Neural cell (in vitro differentiated cells): ENCODE measurements at regions not wholly inside any gene's neighbourhood (a gene's known extent, or its start where the extent isn't known, plus 50 kb on each side); places are given as distances from the start of the nearest gene placed in this dataset.

Experiments used
- H2AFZ ChIP-seq: fragments of 200-600, 300-800 bp; sonication (generic), shearing (Covaris generic); 2 replicates; pipeline ENCODE4 v1.6.0; 2014; ENCODE audit warnings: low read depth, mild to moderate bottlenecking, antibody characterized with exemption, low read length, moderate library complexity
- H3F3A ChIP-seq: fragments of 200-600 bp; shearing (Covaris generic); 2 replicates; pipeline ENCODE4 v1.6.1; 2016; ENCODE audit warnings: mild to moderate bottlenecking, moderate library complexity, mixed read lengths, antibody characterized with exemption, low read length; ENCODE audit not compliant: insufficient read depth, poor library complexity, severe bottlenecking
- H3K27ac ChIP-seq: fragments of 200-600, 300-800 bp; sonication (generic), shearing (Covaris generic); 2 replicates; pipeline ENCODE4 v1.5.1; 2014; ENCODE audit warnings: mild to moderate bottlenecking, low read length, moderate library complexity
- H3K27me3 ChIP-seq: fragments of 300-800, 200-600 bp; sonication (generic), shearing (Covaris generic); 2 replicates; pipeline ENCODE4 v1.6.0; 2014; ENCODE audit warnings: mild to moderate bottlenecking, low read depth, low read length, moderate library complexity; ENCODE audit not compliant: insufficient read depth
- H3K36me3 ChIP-seq: fragments of 300-800, 200-600 bp; sonication (generic), shearing (Covaris generic); 2 replicates; pipeline ENCODE4 v1.5.1; 2014; ENCODE audit warnings: mild to moderate bottlenecking, antibody characterized with exemption, low read length, moderate library complexity; ENCODE audit not compliant: insufficient read depth
- H3K4me2 ChIP-seq: fragments of 300-800, 200-600 bp; sonication (generic), shearing (Covaris generic); 2 replicates; pipeline ENCODE4 v1.6.0; 2014; ENCODE audit warnings: mild to moderate bottlenecking, low read length
- H3K4me3 ChIP-seq: fragments of 300-800, 200-600 bp; sonication (generic), shearing (Covaris generic); 2 replicates; pipeline ENCODE4 v1.5.1; 2014; ENCODE audit warnings: mild to moderate bottlenecking, low read length, moderate library complexity
- H3K79me2 ChIP-seq: fragments of 200-600 bp; shearing (Covaris generic); replicated peaks from 2 replicates; pipeline ENCODE4 v1.6.0; 2014; ENCODE audit warnings: mild to moderate bottlenecking, low read length, moderate library complexity; ENCODE audit not compliant: insufficient read depth
- H3K9ac ChIP-seq: fragments of 300-800, 200-600 bp; sonication (generic), shearing (Covaris generic); 2 replicates; pipeline ENCODE4 v1.6.1; 2016; ENCODE audit warnings: mild to moderate bottlenecking, low read length, mixed read lengths
- H3K9me2 ChIP-seq: fragments of 200-600 bp; shearing (Covaris generic); 2 replicates; pipeline ENCODE4 v1.6.1; 2016; ENCODE audit warnings: mild to moderate bottlenecking, low read length, mixed read lengths; ENCODE audit not compliant: insufficient read depth
- H3K9me3 ChIP-seq: fragments of 200-600, 300-800 bp; sonication (generic), shearing (Covaris generic); 2 replicates; pipeline ENCODE4 v1.6.1; 2016; ENCODE audit warnings: mild to moderate bottlenecking, mixed run types, low read length, moderate library complexity, mixed read lengths
- H4K20me1 ChIP-seq: fragments of 200-600 bp; shearing (Covaris generic); 2 replicates; pipeline ENCODE4 v1.6.1; 2016; ENCODE audit warnings: mild to moderate bottlenecking, mixed run types; ENCODE audit not compliant: insufficient read depth
- CTCF ChIP-seq: fragments of 450-650 bp; IDR thresholded peaks from 2 replicates; pipeline ENCODE4 v1.5.1; 2014; ENCODE audit warnings: antibody characterized with exemption, mild to moderate bottlenecking, moderate library complexity; ENCODE audit not compliant: poor library complexity, severe bottlenecking
- EP300 ChIP-seq: fragments of 450-650 bp; conservative IDR thresholded peaks from 2 replicates; pipeline ENCODE4 v1.6.1; 2014; ENCODE audit warnings: antibody characterized with exemption, mild to moderate bottlenecking, moderate library complexity; ENCODE audit not compliant: poor library complexity, severe bottlenecking
- EZH2 ChIP-seq: fragments of 200-600, 300-800 bp; shearing (Covaris generic), sonication (generic); IDR thresholded peaks from 2 replicates; pipeline ENCODE4 v1.6.1; 2014; ENCODE audit warnings: antibody characterized with exemption, low read length, borderline replicate concordance, mild to moderate bottlenecking; ENCODE audit not compliant: insufficient read depth, poor library complexity, severe bottlenecking
- MXI1 ChIP-seq: fragments of 450-650 bp; conservative IDR thresholded peaks from 2 replicates; pipeline ENCODE4 v1.6.1; 2014; ENCODE audit warnings: antibody characterized with exemption, mild to moderate bottlenecking; ENCODE audit not compliant: poor library complexity, severe bottlenecking
- POLR2AphosphoS5 ChIP-seq: IDR thresholded peaks from 2 replicates; pipeline ENCODE4 v1.6.1; 2012
- RAD21 ChIP-seq: fragments of 450-650 bp; conservative IDR thresholded peaks from 2 replicates; pipeline ENCODE4 v1.6.1; 2014; ENCODE audit warnings: antibody characterized with exemption, mild to moderate bottlenecking, moderate library complexity
- REST ChIP-seq: IDR thresholded peaks from 2 replicates; pipeline ENCODE4 v1.6.1; 2012; ENCODE audit warnings: borderline replicate concordance
- SMC3 ChIP-seq: fragments of 450-650 bp; conservative IDR thresholded peaks from 2 replicates; pipeline ENCODE4 v1.6.1; 2014; ENCODE audit warnings: antibody characterized with exemption, mild to moderate bottlenecking, moderate library complexity; ENCODE audit not compliant: poor library complexity
- TAF1 ChIP-seq: IDR thresholded peaks from 2 replicates; pipeline ENCODE4 v1.6.1; 2012; ENCODE audit warnings: low read depth

- Histone ChIP-seq H3K4me3 (no peak overlapping the region), H3K27me3 (no peaks in the 10 kb centered on the region), H3K79me2 (no peaks in the 10 kb centered on the region), H4K20me1 (no peaks in the 10 kb centered on the region), H3K4me2 (no peak overlapping the region), H2AFZ (no peak overlapping the region), H3K36me3 (no peaks in the 10 kb centered on the region), H3K9ac (no peak overlapping the region), H3K27ac (no peak overlapping the region), H3K9me2 (no peaks in the 10 kb centered on the region), H3F3A (no peaks in the 10 kb centered on the region), H3K9me3 (no peaks in the 10 kb centered on the region)
- TF ChIP-seq POLR2AphosphoS5: no peak
- TF ChIP-seq TAF1: no peak
- no peak for TF ChIP-seq EP300
- no peak for TF ChIP-seq MXI1
- TF ChIP-seq EZH2: no peak
- no peak for TF ChIP-seq CTCF
- no peak for TF ChIP-seq RAD21
- no peak for TF ChIP-seq REST
Observed at GRCh38 chr1:216924732-216925131, 201.5 kb upstream of the ESRRG start.

- Histone ChIP-seq H3K27me3 (no peaks in the 10 kb centered on the region), H3K4me3 (no peak overlapping the region), H3K36me3 (no peaks in the 10 kb centered on the region), H3K4me2 (no peak overlapping the region), H2AFZ (no peak overlapping the region), H3F3A (no peaks in the 10 kb centered on the region), H3K9ac (no peak overlapping the region), H3K9me2 (no peaks in the 10 kb centered on the region), H3K79me2 (no peaks in the 10 kb centered on the region), H3K27ac (no peak overlapping the region), H3K9me3 (no peaks in the 10 kb centered on the region), H4K20me1 (no peaks in the 10 kb centered on the region)
- TF ChIP-seq SMC3 (no peak), REST (no peak), MXI1 (no peak), TAF1 (no peak), CTCF (no peak), POLR2AphosphoS5 (no peak), RAD21 (no peak), EP300 (no peak), EZH2 (no peak)
Observed at GRCh38 chr1:216923601-216924000, 200.4 kb upstream of the ESRRG start.
